Endodermal cell (in vitro differentiated cells): ENCODE measurements at regions not wholly inside any gene's neighbourhood (a gene's known extent, or its start where the extent isn't known, plus 50 kb on each side); places are given as distances from the start of the nearest gene placed in this dataset.

Experiments
- DNase-seq: peaks from one replicate; pipeline ENCODE4 v3.0.0-alpha.2; 2017
- H3K27ac ChIP-seq: 2 replicates; pipeline ENCODE4 v1.5.1; 2013; ENCODE audit warnings: mild to moderate bottlenecking, low read depth, low read length, moderate library complexity
- H3K27me3 ChIP-seq: 2 replicates; pipeline ENCODE4 v1.6.1; 2013; ENCODE audit warnings: mild to moderate bottlenecking, low read length, moderate library complexity; ENCODE audit not compliant: insufficient read depth, control insufficient read depth, poor library complexity, severe bottlenecking
- H3K36me3 ChIP-seq: 2 replicates; pipeline ENCODE4 v1.7.0; 2013; ENCODE audit warnings: mild to moderate bottlenecking, low read length, moderate library complexity; ENCODE audit not compliant: control insufficient read depth, insufficient read depth
- H3K4me1 ChIP-seq: one replicate; pipeline ENCODE4 v1.7.0; 2013; ENCODE audit warnings: low read length; ENCODE audit not compliant: control insufficient read depth, insufficient read depth
- H3K4me3 ChIP-seq: 2 replicates; pipeline ENCODE4 v1.5.1; 2013; ENCODE audit warnings: mild to moderate bottlenecking, low read length, moderate library complexity
- H3K9ac ChIP-seq: 2 replicates; pipeline ENCODE4 v1.6.1; 2013; ENCODE audit warnings: mild to moderate bottlenecking, low read length, moderate library complexity; ENCODE audit not compliant: poor library complexity, severe bottlenecking; ENCODE audit errors: extremely low read depth
- H3K9me3 ChIP-seq: 2 replicates; pipeline ENCODE4 v1.6.1; 2013; ENCODE audit warnings: mild to moderate bottlenecking, low read length, moderate library complexity; ENCODE audit not compliant: control insufficient read depth
- H3K27ac Mint-ChIP-seq: 2 replicates; pipeline ENCODE4 v1.8.0; 2020; ENCODE audit warnings: mixed read lengths
- H3K27me3 Mint-ChIP-seq: 2 replicates; pipeline ENCODE4 v1.8.0; 2021; ENCODE audit warnings: mild to moderate bottlenecking, mixed read lengths; ENCODE audit not compliant: insufficient read depth
- H3K36me3 Mint-ChIP-seq: 2 replicates; pipeline ENCODE4 v1.8.0; 2020; ENCODE audit warnings: low read depth, mixed read lengths
- H3K4me1 Mint-ChIP-seq: 2 replicates; pipeline ENCODE4 v1.8.0; 2020; ENCODE audit warnings: mixed read lengths
- H3K4me3 Mint-ChIP-seq: 2 replicates; pipeline ENCODE4 v1.8.0; 2020; ENCODE audit warnings: mild to moderate bottlenecking, moderate library complexity, mixed read lengths
- H3K9me3 Mint-ChIP-seq: 2 replicates; pipeline ENCODE4 v1.8.0; 2020; ENCODE audit warnings: mild to moderate bottlenecking, mixed read lengths
- CTCF ChIP-seq: fragments of 200-600 bp; sonication (generic); conservative IDR thresholded peaks from 2 replicates; pipeline ENCODE4 v1.5.0; 2021; ENCODE audit warnings: antibody characterized with exemption, mild to moderate bottlenecking
- WGBS, 2 experiments: methylation state at CpG; one replicate each; pipeline versions ENCODE4 v1.1.5 to v1.1.7; 2013; ENCODE audit warnings: missing lambda C conversion rate in 2 of 2, mixed read lengths in 1 of 2; ENCODE audit not compliant: insufficient coverage in 1 of 2, insufficient read length in 1 of 2; 5-methylcytosine and 5-hydroxymethylcytosine counted together

DNA sequence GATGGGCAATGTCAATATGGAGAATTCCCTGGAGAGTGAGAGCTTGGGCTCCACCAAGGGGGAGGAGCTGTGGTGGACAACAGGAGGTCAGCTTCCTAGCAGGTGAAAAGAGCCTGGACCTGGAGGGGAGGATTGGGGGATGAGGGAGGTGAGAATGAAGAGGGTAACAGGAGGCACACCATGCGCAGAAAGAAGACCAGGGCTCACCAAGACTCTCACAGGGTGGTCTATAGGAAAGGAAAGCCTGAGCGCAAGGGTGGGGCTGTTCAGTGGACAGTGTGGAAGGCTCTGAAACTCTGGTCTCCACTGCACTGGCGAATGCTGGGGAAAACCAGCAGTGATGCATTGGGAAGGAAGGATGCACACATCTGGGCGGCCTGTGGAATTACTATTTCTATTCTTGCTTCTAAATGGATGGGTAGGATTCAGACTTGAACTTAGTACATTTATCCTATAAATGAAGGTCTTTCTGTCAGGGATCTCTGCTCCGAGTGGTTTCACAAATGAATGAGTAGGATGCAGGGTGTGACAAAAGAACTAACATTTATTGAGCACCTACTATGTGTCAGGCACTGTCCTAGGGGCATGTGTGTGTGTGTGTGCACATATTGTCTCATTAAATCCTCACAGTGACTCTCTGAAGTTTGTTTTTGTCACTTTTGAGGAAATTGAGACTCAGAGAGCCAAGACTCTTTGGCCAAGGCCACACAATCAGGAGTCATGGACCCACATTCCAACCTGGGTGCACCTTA is 152.7 kb downstream of the CD83 start:
- WGBS, 2 experiments: 92 to 100% methylated on average over 4 to 5 of the region's 5 CpGs
- Histone ChIP-seq H3K4me3 (no peak overlapping the region), H3K9me3 (peaks cover 32% of the 10 kb centered on the region), H3K9ac (no peak overlapping the region), H3K36me3 (no peaks in the 10 kb centered on the region), H3K27ac (no peak overlapping the region), H3K4me1 (no peaks in the 10 kb centered on the region), H3K27me3 (peaks cover 20% of the 10 kb centered on the region)
- no peak overlapping the region for H3K27ac Mint-ChIP-seq
- no peak overlapping the region for H3K4me3 Mint-ChIP-seq
- H3K36me3 Mint-ChIP-seq: no peaks in the 10 kb centered on the region
- DNase-seq: no peak
- H3K27me3 Mint-ChIP-seq: peaks cover 75% of the 10 kb centered on the region
- H3K4me1 Mint-ChIP-seq: peaks cover 10% of the 10 kb centered on the region
- H3K9me3 Mint-ChIP-seq: peaks cover 7% of the 10 kb centered on the region
- no peak for TF ChIP-seq CTCF

DNA sequence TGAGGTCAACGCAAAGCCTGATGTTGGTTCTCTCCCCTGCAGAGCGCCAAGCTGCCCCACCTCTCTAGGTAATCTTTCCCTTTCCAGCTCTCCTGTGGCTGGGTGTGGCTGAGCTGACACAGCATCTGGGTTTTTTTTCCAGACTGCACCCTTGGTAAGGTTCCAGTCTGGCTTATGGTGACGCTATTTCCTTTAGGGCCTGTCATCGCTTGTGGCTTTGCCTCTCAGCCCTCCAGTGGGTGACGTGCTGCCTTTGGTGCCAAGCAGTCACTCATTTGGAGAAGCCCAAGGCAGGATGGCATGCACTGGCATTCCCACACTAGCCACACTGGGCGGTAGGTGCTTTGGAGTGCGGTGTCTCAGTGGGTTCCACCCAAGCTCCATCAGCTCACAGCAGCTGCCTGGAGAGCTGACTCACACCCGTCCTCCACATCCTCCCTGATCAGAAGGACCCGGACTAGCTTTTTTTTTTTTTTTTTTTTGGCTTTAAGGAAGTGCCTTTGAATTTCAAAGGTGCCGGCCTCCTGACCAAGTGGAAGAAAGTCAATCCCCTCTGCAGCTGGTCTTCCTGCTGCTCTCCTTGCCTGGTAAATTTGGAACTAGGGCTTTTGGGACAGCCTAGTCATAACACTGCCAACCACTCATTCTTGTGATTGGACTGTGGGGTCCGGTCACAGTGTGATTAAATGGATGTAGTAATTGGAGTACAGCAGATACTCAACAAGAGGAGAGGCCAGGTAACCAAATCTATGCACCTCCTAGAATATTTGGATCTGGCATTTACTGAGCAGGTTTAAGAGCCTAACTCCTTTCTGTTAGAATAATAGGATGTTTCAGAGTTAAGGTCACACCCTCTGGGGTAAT is 153.6 kb downstream of the CD83 start:
- DNase-seq: peak; percentile 45
- Histone ChIP-seq H3K27ac (no peak overlapping the region), H3K27me3 (peaks cover 15% of the 10 kb centered on the region), H3K4me1 (no peaks in the 10 kb centered on the region), H3K9ac (no peak overlapping the region), H3K4me3 (no peak overlapping the region), H3K36me3 (no peaks in the 10 kb centered on the region), H3K9me3 (peaks cover 32% of the 10 kb centered on the region)
- Mint-ChIP-seq H3K36me3 (no peaks in the 10 kb centered on the region), H3K9me3 (peaks cover 7% of the 10 kb centered on the region), H3K4me3 (no peak overlapping the region), H3K4me1 (peaks cover 18% of the 10 kb centered on the region), H3K27ac (no peak overlapping the region), H3K27me3 (peaks cover 77% of the 10 kb centered on the region)
- 83 to 94% methylated on average over 5 to 11 of the region's 11 CpGs for WGBS, 2 experiments
- no peak for TF ChIP-seq CTCF

DNA sequence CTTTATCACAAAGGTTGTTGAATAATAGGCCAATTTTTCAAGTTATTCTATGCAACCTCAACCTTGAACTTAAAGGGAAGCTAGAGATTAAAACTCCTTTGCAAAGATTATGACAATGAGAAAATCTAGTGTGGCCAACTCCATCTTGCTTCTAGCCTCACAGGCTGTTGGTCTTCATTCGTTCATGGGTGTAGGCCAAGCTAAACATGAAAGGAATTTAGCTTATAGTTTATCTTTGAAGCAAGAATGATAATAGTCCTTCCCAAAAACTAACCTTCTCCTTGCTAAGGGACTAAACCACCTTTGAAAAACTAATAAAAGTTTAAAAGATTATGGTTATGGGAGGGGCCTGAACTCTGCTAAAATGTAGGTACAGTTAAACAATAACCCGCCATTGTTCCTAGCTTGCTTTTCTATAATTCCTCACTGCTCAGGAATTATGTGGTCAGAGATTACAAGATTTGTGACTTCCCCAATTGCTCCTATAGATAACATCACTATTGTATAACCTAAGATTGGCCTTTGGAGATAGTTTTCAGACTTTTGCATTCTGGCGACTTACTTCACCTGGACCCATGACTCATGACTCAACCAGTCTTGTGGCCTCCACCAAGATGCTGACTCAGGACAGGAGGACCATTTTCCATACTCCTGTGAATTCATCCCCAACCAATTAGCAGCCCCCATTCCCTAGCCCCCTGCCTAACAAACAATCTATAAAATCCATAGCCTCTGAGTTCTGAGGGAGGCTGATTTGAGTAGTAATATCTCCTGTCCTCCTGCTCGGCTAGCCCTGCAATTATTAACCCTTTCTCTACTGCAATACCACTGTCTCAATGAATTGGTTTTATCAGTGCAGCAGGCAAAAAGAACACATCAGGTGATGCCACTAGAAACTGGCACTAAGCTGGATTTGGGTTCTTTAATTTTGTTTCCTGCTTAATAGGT is 154.5 kb downstream of the CD83 start:
- Histone ChIP-seq H3K9me3 (peaks cover 32% of the 10 kb centered on the region), H3K27me3 (peaks cover 6% of the 10 kb centered on the region), H3K27ac (no peak overlapping the region), H3K4me3 (no peak overlapping the region), H3K36me3 (no peaks in the 10 kb centered on the region), H3K9ac (no peak overlapping the region), H3K4me1 (no peaks in the 10 kb centered on the region)
- Mint-ChIP-seq H3K27me3 (peaks cover 77% of the 10 kb centered on the region), H3K4me3 (no peak overlapping the region), H3K27ac (no peak overlapping the region), H3K36me3 (no peaks in the 10 kb centered on the region), H3K9me3 (peaks cover 7% of the 10 kb centered on the region), H3K4me1 (peaks cover 21% of the 10 kb centered on the region)
- 69 to 79% methylated on average over 2 to 4 of the region's 4 CpGs for WGBS, 2 experiments
- TF ChIP-seq CTCF: no peak
- no peak for DNase-seq
